H1 (cell line): ENCODE measurements at regions not wholly inside any gene's neighbourhood (a gene's known extent, or its start where the extent isn't known, plus 50 kb on each side); places are given as distances from the start of the nearest gene placed in this dataset.

Source experiments
- EP300 ChIP-seq, 2 experiments: IDR thresholded peaks; 1 replicate in 1 of 2; 2 replicates in 1 of 2; pipeline ENCODE4 v1.6.1; 2011 to 2012; ENCODE audit warnings: low read depth in 2 of 2, low read length in 2 of 2, mild to moderate bottlenecking in 2 of 2, borderline replicate concordance in 1 of 2, inconsistent platforms in 1 of 2, moderate library complexity in 1 of 2
- EZH2 ChIP-seq: fragments of 200-600 bp; sonication (generic); IDR thresholded peaks from 2 replicates; pipeline ENCODE4 v1.7.1; 2012; ENCODE audit warnings: low read depth, mild to moderate bottlenecking, moderate library complexity, low read length, inconsistent platforms; ENCODE audit not compliant: severe bottlenecking
- POLR2AphosphoS5 ChIP-seq: IDR thresholded peaks from 2 replicates; pipeline ENCODE4 v1.6.1; 2011; ENCODE audit warnings: low read depth, low read length
- SIX5 ChIP-seq: IDR thresholded peaks from 2 replicates; pipeline ENCODE4 v1.6.1; 2011; ENCODE audit warnings: mild to moderate bottlenecking, low read depth, low read length
- TF ChIP-seq, protein P1 (sequence below), 3 experiments: IDR thresholded peaks; 1 replicate in 2 of 3; 2 replicates in 1 of 3; pipeline versions ENCODE4 v1.5.1 to v1.6.1; 2011; ENCODE audit warnings: low read length in 3 of 3, mild to moderate bottlenecking in 3 of 3, inconsistent platforms in 2 of 3, low read depth in 1 of 3, moderate library complexity in 1 of 3; ENCODE audit not compliant: insufficient read depth in 1 of 3; ENCODE audit errors: control extremely low read depth in 1 of 3

DNA sequence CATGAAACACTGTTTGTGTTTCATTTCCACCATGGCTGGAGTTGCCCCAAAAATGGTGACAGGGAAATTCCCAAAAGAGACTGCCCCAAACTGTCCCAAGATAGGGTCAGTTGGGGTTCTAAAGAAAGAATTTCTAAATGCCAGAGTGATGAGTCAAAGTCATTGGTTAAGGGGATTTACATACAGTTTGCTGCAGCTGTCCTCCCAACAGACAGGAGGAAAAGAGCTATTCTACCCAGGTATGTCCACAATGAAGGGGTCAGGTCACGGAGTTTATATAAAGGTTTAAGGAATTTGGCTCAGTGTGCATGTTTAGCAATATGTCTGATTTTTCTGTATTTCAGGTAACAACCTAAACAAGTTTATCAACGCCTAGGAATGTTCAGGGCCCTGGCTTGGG lies 344.1 kb downstream of the TDRD15 start:
- no peak for TF ChIP-seq EZH2
- no peak for TF ChIP-seq SIX5
- TF ChIP-seq, protein P1, sequence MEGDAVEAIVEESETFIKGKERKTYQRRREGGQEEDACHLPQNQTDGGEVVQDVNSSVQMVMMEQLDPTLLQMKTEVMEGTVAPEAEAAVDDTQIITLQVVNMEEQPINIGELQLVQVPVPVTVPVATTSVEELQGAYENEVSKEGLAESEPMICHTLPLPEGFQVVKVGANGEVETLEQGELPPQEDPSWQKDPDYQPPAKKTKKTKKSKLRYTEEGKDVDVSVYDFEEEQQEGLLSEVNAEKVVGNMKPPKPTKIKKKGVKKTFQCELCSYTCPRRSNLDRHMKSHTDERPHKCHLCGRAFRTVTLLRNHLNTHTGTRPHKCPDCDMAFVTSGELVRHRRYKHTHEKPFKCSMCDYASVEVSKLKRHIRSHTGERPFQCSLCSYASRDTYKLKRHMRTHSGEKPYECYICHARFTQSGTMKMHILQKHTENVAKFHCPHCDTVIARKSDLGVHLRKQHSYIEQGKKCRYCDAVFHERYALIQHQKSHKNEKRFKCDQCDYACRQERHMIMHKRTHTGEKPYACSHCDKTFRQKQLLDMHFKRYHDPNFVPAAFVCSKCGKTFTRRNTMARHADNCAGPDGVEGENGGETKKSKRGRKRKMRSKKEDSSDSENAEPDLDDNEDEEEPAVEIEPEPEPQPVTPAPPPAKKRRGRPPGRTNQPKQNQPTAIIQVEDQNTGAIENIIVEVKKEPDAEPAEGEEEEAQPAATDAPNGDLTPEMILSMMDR (IDR thresholded peaks at IDR 0.05; ENCODE audit: control extremely low read depth in 1 of 3, insufficient read depth in 1 of 3, low read depth in 1 of 3, low read length in 3 of 3), result no peak
- no peak for TF ChIP-seq EP300 (IDR thresholded peaks at IDR 0.05; ENCODE audit: borderline replicate concordance in 1 of 2, low read depth in 2 of 2, low read length in 2 of 2)
- TF ChIP-seq POLR2AphosphoS5, result no peak
